ENCODE measurements at regions not wholly inside any gene's neighbourhood (a gene's known extent, or its start where the extent isn't known, plus 50 kb on each side); places are given as distances from the start of the nearest gene placed in this dataset.

GRCh38 chr2:128456281-128456680, 137.6 kb upstream of the HS6ST1 start:
- H3K4me3 ChIP-seq (ENCODE audit: low read depth, low read length): no peak overlapping the region
- DNase-seq: no peak
- TF ChIP-seq CTCF (IDR thresholded peaks at IDR 0.05; ENCODE audit: low read depth, low read length): no peak
- no peaks in the 10 kb centered on the region for H3K27me3 ChIP-seq
- peaks cover 2% of the 10 kb centered on the region for H3K4me1 ChIP-seq
- H3K36me3 ChIP-seq: no peaks in the 10 kb centered on the region
- H3K9me3 ChIP-seq: no peaks in the 10 kb centered on the region

GRCh38 chr2:128457006-128457604, 138.4 kb upstream of the HS6ST1 start:
- no peak for TF ChIP-seq CTCF (IDR thresholded peaks at IDR 0.05; ENCODE audit: low read depth, low read length)
- no peak for DNase-seq
- no peaks in the 10 kb centered on the region for H3K4me1 ChIP-seq
- H3K9me3 ChIP-seq: no peaks in the 10 kb centered on the region
- H3K36me3 ChIP-seq: no peaks in the 10 kb centered on the region
- no peaks in the 10 kb centered on the region for H3K27me3 ChIP-seq
- H3K4me3 ChIP-seq (ENCODE audit: low read depth, low read length): no peak overlapping the region

- no peaks in the 10 kb centered on the region for H3K4me1 ChIP-seq
- no peaks in the 10 kb centered on the region for H3K9me3 ChIP-seq
- no peaks in the 10 kb centered on the region for H3K36me3 ChIP-seq
- no peak for TF ChIP-seq CTCF (IDR thresholded peaks at IDR 0.05; ENCODE audit: low read depth, low read length)
- no peak overlapping the region for H3K4me3 ChIP-seq (ENCODE audit: low read depth, low read length)
- no peaks in the 10 kb centered on the region for H3K27me3 ChIP-seq
- no peak for DNase-seq
Observed at GRCh38 chr2:128457716-128458115, 139.0 kb upstream of the HS6ST1 start.

- Histone ChIP-seq H3K36me3 (no peaks in the 10 kb centered on the region), H3K4me1 (no peaks in the 10 kb centered on the region), H3K9me3 (no peaks in the 10 kb centered on the region), H3K4me3 (ENCODE audit: low read depth, low read length) (no peak overlapping the region), H3K27me3 (no peaks in the 10 kb centered on the region)
- DNase-seq: no peak
- TF ChIP-seq CTCF (IDR thresholded peaks at IDR 0.05; ENCODE audit: low read depth, low read length): no peak
Observed at GRCh38 chr2:128458505-128458904, 139.8 kb upstream of the HS6ST1 start.

- Histone ChIP-seq H3K9me3 (no peaks in the 10 kb centered on the region; the same call in 1 of the 2 replicates), H3K4me3 (ENCODE audit: low read depth, low read length) (no peak overlapping the region), H3K27me3 (no peaks in the 10 kb centered on the region), H3K36me3 (no peaks in the 10 kb centered on the region), H3K4me1 (no peaks in the 10 kb centered on the region)
- DNase-seq: no peak
- TF ChIP-seq CTCF (IDR thresholded peaks at IDR 0.05; ENCODE audit: low read depth, low read length): no peak
Observed at GRCh38 chr2:128464456-128464855, 145.8 kb upstream of the HS6ST1 start.

GRCh38 chr2:128465246-128466170, 146.8 kb upstream of the HS6ST1 start:
- Histone ChIP-seq H3K27me3 (no peaks in the 10 kb centered on the region), H3K36me3 (no peaks in the 10 kb centered on the region), H3K4me1 (no peaks in the 10 kb centered on the region), H3K4me3 (ENCODE audit: low read depth, low read length) (no peak overlapping the region), H3K9me3 (no peaks in the 10 kb centered on the region; the same call in 1 of the 2 replicates)
- no peak for TF ChIP-seq CTCF (IDR thresholded peaks at IDR 0.05; ENCODE audit: low read depth, low read length)
- DNase-seq: no peak
